ENCODE measurements at regions not wholly inside any gene's neighbourhood (a gene's known extent, or its start where the extent isn't known, plus 50 kb on each side); places are given as distances from the start of the nearest gene placed in this dataset.

DNA sequence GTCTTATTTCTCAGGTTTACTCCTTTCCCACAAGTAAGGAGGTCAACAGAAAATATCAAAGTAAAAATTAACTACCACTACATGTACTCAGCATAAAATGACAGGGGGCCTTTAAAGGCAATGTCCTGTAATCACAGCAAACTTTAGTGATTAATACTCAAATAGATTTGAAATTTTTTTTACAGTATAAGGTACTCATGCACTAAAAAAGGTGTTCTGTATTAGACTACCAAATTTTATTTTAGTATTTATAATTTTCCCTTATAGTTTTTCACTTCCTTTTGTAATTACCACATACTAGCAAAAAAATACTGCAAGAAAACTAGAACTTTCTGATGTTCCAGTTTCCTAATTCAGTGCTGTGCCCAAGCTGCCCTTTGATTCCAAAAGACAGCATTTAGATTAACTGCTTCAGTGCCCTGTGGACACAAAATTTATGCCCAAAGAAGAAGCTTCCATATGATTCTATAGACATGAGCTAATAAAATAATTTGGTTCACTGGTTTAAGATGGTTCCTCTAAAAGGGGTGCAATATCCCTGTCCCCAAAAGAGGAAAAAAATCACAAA, 70.6 kb downstream of the KLF12 start:
- peaks cover 77% of the 10 kb centered on the region for H3K4me1 Mint-ChIP-seq
- H3K27ac Mint-ChIP-seq = peak overlapping the region; percentile 88

DNA sequence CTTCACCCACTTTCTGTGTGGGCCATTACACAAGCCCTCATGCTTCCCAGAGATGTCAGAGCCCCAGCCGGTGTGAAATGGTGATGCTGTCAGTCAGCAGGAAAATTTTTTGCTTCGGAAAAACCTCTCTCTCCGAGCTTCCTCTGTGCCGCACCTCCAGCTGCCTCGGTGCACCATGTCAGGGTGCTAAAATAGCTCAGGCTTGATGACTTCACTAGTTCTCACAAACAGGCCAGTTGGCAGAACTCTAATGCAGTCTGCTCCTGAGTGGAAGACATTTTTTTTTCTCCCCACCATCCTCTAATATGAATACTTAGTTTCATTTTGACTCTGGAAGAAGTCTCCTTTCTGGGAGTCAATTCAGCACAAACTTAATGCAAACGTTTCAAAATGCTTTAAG, 71.3 kb downstream of the KLF12 start:
- no peaks in the 10 kb centered on the region for H3K27me3 Mint-ChIP-seq
- peaks cover 8% of the 10 kb centered on the region for H3K9me3 Mint-ChIP-seq
- ChIA-PET POLR2A (interaction anchor here (0.8 to 4.8 kb wide), 17 partner anchors 8 to 297 kb away, joined by 3 to 146 read pairs (median 7); partner anchors contain the start of gene KLF12), CTCF (interaction anchor here (1.3 to 1.7 kb wide), 5 partner anchors 65 to 224 kb away, joined by 3 to 8 read pairs (median 5); partner anchors contain the start of gene KLF12)
- DNase-seq = peak; percentile 60
- H3K27ac Mint-ChIP-seq = peak overlapping the region; percentile 88
- peaks cover 75% of the 10 kb centered on the region for H3K4me1 Mint-ChIP-seq
- peaks cover 32% of the 10 kb centered on the region for H3K36me3 Mint-ChIP-seq (ENCODE audit: low read depth)
- peak overlapping the region; percentile 74 for H3K4me3 Mint-ChIP-seq

More for the DNA sequence above, 70.6 kb downstream of the KLF12 start:
- Mint-ChIP-seq H3K9me3 (peaks cover 8% of the 10 kb centered on the region), H3K27me3 (no peaks in the 10 kb centered on the region), H3K4me3 (peak overlapping the region; percentile 74), H3K36me3 (ENCODE audit: low read depth) (peaks cover 34% of the 10 kb centered on the region)
- no peak for DNase-seq
- ChIA-PET POLR2A (interaction anchor here (0.6 to 4.8 kb wide), 12 partner anchors 7 to 298 kb away, joined by 3 to 146 read pairs (median 8); partner anchors contain the start of gene KLF12), CTCF (interaction anchor here (1.3 to 1.7 kb wide), 3 partner anchors 66 to 223 kb away, joined by 4 to 8 read pairs (median 7); no protein-coding TSS in a partner anchor)

DNA sequence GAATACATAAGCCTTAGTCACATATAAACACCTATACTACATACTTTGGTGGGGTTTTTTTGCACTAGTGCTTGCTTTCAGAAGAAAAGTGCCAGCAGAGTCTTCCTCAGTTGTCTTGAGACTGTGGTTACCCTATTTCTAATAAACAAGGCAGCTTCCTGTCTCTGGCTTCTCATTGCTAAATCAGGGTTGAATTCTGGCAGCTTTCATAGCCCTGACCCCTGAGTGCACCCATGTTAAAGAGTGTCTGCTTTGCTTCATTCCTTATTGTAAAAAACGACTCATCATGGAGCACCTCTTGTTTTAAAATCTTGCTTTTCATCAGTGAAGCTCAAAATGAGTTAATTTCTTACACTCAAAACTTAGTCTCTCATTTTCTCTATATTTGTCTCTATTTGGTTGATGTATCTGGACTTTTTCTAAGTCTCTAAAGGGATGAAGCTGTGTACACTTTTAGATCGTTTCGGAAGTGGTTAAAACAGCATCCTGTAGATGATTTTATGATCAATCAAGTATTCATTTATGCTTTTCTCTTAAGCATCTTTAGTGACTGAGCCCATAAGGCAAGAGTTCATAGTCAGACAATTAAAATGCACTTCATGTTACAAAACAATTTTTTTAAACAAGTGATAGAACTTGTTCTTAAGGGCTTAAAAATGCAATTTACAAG, 72.1 kb downstream of the KLF12 start:
- Mint-ChIP-seq H3K36me3 (ENCODE audit: low read depth) (peaks cover 32% of the 10 kb centered on the region), H3K27ac (peak overlapping the region; percentile 88), H3K27me3 (no peaks in the 10 kb centered on the region), H3K9me3 (peaks cover 8% of the 10 kb centered on the region), H3K4me1 (peaks cover 77% of the 10 kb centered on the region), H3K4me3 (peak overlapping the region; percentile 74)
- CTCF ChIA-PET = interaction anchor here (1.1 to 1.7 kb wide), 7 partner anchors 8 to 225 kb away, joined by 3 to 8 read pairs (median 4); partner anchors contain the start of gene KLF12
- DNase-seq = peak; percentile 38
- POLR2A ChIA-PET = interaction anchor here (0.8 to 4.8 kb wide), 20 partner anchors 9 to 296 kb away, joined by 3 to 146 read pairs (median 6); partner anchors contain the start of gene KLF12

DNA sequence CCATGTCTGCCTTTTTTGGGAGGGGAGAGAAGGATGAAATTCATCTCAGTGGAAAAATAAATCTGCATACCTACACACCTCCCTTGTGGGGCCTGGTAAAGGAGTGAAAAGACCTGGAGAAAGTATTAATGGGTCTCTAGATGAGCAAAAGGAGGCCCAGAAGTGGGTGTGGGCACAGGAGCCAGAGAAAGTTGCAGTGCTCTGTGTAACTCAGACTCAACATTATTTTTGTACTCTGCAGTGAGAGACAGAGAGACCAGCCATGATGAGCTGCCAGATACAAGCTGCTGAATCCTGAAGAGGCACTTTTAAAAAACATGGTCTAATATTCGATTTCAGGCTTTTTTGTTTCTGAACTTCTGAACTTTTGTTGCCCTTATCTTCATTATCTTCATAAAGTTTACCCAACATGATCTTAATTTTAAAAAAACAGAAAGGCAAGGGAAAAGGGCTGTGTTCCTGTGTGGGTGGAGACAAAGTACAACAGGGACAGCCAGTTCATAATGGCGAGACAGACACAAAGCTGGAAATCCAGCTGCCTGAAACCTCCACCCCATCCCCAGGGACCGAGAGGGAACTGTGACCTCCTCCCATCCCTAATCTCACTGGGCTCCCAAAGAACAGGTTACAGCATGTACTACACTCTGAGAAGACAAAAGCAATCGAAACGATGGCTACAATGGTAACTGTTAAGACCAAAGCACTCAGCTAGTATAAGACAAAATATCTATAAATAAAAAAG, 77.2 kb downstream of the KLF12 start:
- ChIA-PET CTCF (no interaction called here), POLR2A (interaction anchor here (1.3 to 2.2 kb wide), 2 partner anchors 13 to 75 kb away, joined by 3 to 4 read pairs; no protein-coding TSS in a partner anchor)
- Mint-ChIP-seq H3K4me1 (peaks cover 64% of the 10 kb centered on the region), H3K27ac (no peak overlapping the region), H3K9me3 (peaks cover 8% of the 10 kb centered on the region), H3K36me3 (ENCODE audit: low read depth) (peaks cover 31% of the 10 kb centered on the region), H3K4me3 (no peak overlapping the region), H3K27me3 (no peaks in the 10 kb centered on the region)
- DNase-seq = no peak

GRCh38 chr13:74052402-74052928, 81.7 kb downstream of the KLF12 start:
- no peak for DNase-seq
- no peak overlapping the region for H3K4me3 Mint-ChIP-seq

DNA sequence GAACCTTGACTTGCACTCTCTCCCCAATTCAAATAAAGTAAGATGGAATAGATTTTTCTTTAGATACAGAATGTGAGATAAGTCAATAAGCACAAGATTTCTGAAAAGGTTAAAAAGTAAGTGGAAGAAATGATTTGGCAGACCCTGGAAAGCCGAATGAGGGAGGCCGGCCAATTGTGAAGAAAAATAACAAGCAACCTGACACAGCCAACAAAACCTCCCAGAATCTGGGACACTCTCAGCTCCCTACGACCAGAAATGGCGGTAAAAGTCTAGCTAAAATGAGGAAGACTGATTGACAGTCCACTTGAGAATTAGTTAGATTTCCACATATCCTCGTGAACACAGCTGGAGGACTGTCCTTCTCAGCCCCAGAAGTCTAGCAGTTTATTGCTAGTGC, 85.4 kb downstream of the KLF12 start:
- Mint-ChIP-seq H3K36me3 (ENCODE audit: low read depth) (peaks cover 27% of the 10 kb centered on the region), H3K4me3 (no peak overlapping the region), H3K27me3 (no peaks in the 10 kb centered on the region), H3K9me3 (no peaks in the 10 kb centered on the region), H3K27ac (no peak overlapping the region), H3K4me1 (peaks cover 34% of the 10 kb centered on the region)
- CTCF ChIA-PET = interaction anchor here (1.3 kb wide), 1 partner anchor 22 kb away, joined by 3 read pairs; no protein-coding TSS in a partner anchor
- no peak for DNase-seq
- POLR2A ChIA-PET = interaction anchor here (1.2 to 2.8 kb wide), 2 partner anchors 13 to 21 kb away, joined by 4 to 15 read pairs; no protein-coding TSS in a partner anchor

More at GRCh38 chr13:74052402-74052928, 81.7 kb downstream of the KLF12 start:
- Mint-ChIP-seq H3K27ac (no peak overlapping the region), H3K9me3 (no peaks in the 10 kb centered on the region), H3K36me3 (ENCODE audit: low read depth) (peaks cover 21% of the 10 kb centered on the region), H3K4me1 (peaks cover 47% of the 10 kb centered on the region), H3K27me3 (no peaks in the 10 kb centered on the region)
- POLR2A ChIA-PET = interaction anchor here (1.7 kb wide), 1 partner anchor 9 kb away, joined by 13 read pairs; no protein-coding TSS in a partner anchor
- CTCF ChIA-PET = no interaction called here

- Mint-ChIP-seq H3K27ac (no peak overlapping the region), H3K27me3 (no peaks in the 10 kb centered on the region), H3K36me3 (ENCODE audit: low read depth) (peaks cover 24% of the 10 kb centered on the region), H3K4me3 (no peak overlapping the region), H3K4me1 (peaks cover 34% of the 10 kb centered on the region), H3K9me3 (no peaks in the 10 kb centered on the region)
- no peak for DNase-seq
- CTCF ChIA-PET = interaction anchor here (1.3 kb wide), 2 partner anchors 14 to 22 kb away, joined by 3 read pairs; no protein-coding TSS in a partner anchor
- POLR2A ChIA-PET = interaction anchor here (0.9 to 2.8 kb wide), 3 partner anchors 14 to 43 kb away, joined by 3 to 15 read pairs (median 4); no protein-coding TSS in a partner anchor
Measured at GRCh38 chr13:74047931-74048600, 86.1 kb downstream of the KLF12 start.

DNA sequence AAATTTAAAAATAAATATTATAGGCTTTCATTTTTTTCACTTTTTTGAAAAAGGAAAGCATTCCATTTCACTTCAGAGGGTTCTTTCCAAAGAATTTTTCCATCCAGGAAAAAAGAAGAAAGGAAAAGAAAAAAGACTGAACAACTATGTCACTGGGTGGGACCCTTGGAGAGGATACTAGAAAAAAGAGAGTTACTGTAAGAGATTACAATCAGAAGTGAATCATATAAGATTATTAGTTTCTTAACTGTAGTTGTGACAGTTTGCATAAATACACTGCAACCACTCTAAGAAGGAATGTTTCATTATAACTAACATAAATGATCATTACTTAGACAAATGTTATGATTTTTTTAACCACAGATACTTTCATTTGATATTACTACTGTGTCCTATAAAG, 87.8 kb downstream of the KLF12 start:
- Mint-ChIP-seq H3K27me3 (no peaks in the 10 kb centered on the region), H3K9me3 (no peaks in the 10 kb centered on the region), H3K4me3 (no peak overlapping the region), H3K27ac (no peak overlapping the region), H3K4me1 (peaks cover 26% of the 10 kb centered on the region), H3K36me3 (ENCODE audit: low read depth) (peaks cover 21% of the 10 kb centered on the region)
- ChIA-PET CTCF (no interaction called here), POLR2A (no interaction called here)
- DNase-seq = no peak

- Mint-ChIP-seq H3K4me3 (no peak overlapping the region), H3K27me3 (no peaks in the 10 kb centered on the region), H3K9me3 (no peaks in the 10 kb centered on the region), H3K36me3 (ENCODE audit: low read depth) (peaks cover 20% of the 10 kb centered on the region), H3K27ac (no peak overlapping the region), H3K4me1 (peaks cover 21% of the 10 kb centered on the region)
- DNase-seq = no peak
- ChIA-PET CTCF (no interaction called here), POLR2A (no interaction called here)
Measured at GRCh38 chr13:74045583-74045982, 88.6 kb downstream of the KLF12 start.

DNA sequence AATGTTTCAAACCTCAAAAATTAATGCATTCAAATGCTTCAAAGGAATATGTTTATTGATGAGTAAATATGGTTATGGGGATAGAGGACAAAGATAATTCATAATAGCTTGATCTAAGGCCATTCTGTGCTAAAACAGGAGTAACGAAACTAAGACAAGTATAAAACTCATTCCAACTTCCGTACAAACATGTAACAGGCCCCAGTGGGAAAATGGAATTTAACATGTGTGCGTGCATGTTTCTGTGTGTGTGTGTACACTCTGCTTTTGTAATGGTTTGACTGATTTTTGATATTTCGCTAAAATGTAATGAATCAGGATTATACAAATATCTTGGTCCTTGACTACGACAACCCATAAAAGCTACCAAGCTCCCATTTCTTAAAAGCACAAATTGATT, 91.0 kb downstream of the KLF12 start:
- Mint-ChIP-seq H3K4me1 (peaks cover 19% of the 10 kb centered on the region), H3K27ac (no peak overlapping the region)
- POLR2A ChIA-PET = interaction anchor here (0.9 to 1.5 kb wide), 3 partner anchors 13 to 19 kb away, joined by 3 to 4 read pairs (median 4); no protein-coding TSS in a partner anchor

DNA sequence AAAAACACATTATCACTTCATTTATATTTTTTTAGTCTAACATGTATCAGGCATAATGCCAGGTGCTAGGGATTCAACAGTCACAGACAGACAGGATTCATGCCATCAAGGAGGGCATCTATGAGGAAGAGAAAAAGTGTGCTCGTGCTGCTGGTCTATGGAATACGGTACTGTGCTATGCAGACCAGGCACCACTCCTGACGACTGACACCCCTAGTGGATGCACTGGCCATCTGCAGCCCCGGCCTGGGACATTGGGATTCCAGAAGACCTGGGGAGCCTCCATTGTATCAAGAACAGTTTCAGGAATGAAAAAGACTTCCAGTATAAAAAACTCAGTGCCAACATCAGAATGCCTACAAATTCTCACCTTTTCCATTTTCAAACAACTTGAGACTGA, 94.0 kb downstream of the KLF12 start:
- H3K36me3 Mint-ChIP-seq (ENCODE audit: low read depth) = peaks cover 19% of the 10 kb centered on the region
- POLR2A ChIA-PET = no interaction called here
- DNase-seq = no peak
- no peak overlapping the region for H3K27ac Mint-ChIP-seq
- H3K4me1 Mint-ChIP-seq = peaks cover 32% of the 10 kb centered on the region
- no peaks in the 10 kb centered on the region for H3K9me3 Mint-ChIP-seq
- CTCF ChIA-PET = interaction anchor here (0.9 kb wide), 1 partner anchor 8 kb away, joined by 3 read pairs; no protein-coding TSS in a partner anchor
- H3K27me3 Mint-ChIP-seq = no peaks in the 10 kb centered on the region
- H3K4me3 Mint-ChIP-seq = no peak overlapping the region

More for the DNA sequence above, 91.0 kb downstream of the KLF12 start:
- no peaks in the 10 kb centered on the region for H3K9me3 Mint-ChIP-seq
- H3K27me3 Mint-ChIP-seq = no peaks in the 10 kb centered on the region
- no peak for DNase-seq
- H3K4me3 Mint-ChIP-seq = no peak overlapping the region
- CTCF ChIA-PET = no interaction called here
- peaks cover 12% of the 10 kb centered on the region for H3K36me3 Mint-ChIP-seq (ENCODE audit: low read depth)

DNA sequence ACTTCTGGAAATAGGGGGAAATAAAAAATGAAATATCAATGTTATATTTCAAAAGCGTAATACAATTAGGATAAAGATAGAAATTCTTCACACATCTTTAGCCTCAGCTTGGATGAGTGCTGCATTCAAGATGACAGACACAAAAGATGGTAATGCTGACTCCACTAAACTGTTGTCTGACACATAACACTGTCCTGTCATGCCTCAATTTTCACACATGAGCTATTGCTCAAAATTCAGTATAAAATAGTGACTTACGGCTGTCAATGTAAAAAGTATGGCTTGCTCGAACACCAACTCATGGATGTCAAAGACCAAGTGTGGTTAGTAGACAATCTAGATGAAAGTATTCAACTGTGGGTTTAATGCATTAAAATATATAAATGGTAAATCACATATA, 94.5 kb downstream of the KLF12 start:
- Mint-ChIP-seq H3K36me3 (ENCODE audit: low read depth) (peaks cover 16% of the 10 kb centered on the region), H3K27me3 (no peaks in the 10 kb centered on the region), H3K4me1 (peaks cover 31% of the 10 kb centered on the region), H3K9me3 (no peaks in the 10 kb centered on the region), H3K4me3 (no peak overlapping the region), H3K27ac (no peak overlapping the region)
- CTCF ChIA-PET = interaction anchor here (1.0 to 1.4 kb wide), 2 partner anchors 9 to 16 kb away, joined by 3 read pairs; no protein-coding TSS in a partner anchor
- POLR2A ChIA-PET = interaction anchor here (1.4 to 2.2 kb wide), 2 partner anchors 31 to 248 kb away, joined by 4 to 8 read pairs; no protein-coding TSS in a partner anchor
- no peak for DNase-seq
